Activated gamma-delta T cell (primary cell): ENCODE measurements at regions not wholly inside any gene's neighbourhood (a gene's known extent, or its start where the extent isn't known, plus 50 kb on each side); places are given as distances from the start of the nearest gene placed in this dataset.
"Not testable (repeated sequence)": the region's sequence is repeated elsewhere in the genome, so short reads cannot be mapped to it uniquely, and the experiment has no call there.

Experiments
- DNase-seq: peaks from one replicate; lab custom pipeline; 2025; lab: John Stamatoyannopoulos, UW

DNA sequence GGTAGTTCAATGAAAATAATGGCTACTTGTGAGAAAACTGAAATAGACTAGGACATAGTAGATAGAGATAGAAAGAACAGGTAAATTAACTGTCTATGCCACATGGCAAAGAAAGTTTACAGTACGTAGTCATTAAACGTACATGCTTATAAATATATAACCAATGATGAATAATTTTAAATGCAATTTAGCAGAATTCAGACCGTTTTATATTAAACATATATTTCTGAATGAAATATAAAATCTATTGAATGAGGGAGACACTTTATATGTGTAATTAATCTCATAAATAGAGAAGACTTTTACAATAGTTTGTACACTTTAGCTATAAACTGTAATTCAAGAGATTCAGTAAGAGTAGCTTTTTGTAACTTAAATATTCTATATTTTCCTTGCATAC lies 124.4 kb upstream of the VPREB1 start:
- no peak for DNase-seq

DNA sequence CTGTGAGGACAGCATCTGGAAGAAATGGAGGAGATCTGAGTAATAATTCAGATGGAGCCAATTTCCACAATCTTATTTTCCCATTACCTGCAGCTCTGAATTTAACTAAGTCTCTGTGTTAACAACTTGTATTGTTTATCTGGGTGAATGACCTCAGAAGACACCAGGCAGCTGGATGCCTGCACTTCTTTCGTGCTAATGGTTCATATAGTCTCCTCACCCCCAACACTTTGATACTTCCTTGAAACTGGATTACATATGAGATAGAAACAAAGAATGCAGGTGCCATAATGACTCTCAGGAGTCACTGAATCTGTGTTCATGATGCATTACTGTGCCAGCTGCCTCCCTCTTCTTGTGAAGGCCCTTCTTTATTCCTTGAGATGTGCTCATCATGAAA lies 125.6 kb upstream of the VPREB1 start:
- no peak for DNase-seq

DNA sequence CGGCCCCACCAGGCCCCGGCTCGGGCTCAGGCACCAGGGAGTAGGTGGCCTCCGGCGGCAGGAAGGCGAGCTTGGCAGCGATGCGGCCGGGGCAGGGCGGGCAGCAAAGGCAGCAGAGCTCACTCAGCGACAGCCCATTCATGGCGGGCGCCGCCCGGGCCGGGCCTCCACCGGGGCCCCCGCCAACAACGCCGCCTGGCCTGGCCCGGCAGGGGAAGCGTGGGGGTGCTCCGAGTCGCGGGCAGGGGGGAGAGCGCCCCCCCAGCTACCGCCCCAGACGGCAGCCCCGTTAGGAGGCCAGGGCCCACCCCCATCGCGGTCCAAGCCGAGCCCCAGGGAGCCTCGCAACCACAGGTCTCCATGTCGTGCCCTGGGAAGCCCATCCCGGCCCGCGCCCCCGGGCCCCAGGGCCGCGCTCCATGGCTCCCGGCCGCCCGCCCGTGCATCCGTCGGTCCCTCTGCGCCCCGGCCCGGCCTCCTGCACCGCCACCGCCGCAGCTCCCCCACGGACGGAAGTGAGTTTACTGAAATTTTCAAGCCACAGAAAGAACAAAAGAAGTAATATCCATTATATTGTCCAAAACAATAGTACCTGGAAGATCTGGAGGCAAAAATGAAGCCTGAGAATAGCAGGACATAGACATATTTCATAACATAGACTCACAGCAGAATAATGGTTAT lies 126.6 kb upstream of the VPREB1 start:
- DNase-seq: not testable (repeated sequence)

DNA sequence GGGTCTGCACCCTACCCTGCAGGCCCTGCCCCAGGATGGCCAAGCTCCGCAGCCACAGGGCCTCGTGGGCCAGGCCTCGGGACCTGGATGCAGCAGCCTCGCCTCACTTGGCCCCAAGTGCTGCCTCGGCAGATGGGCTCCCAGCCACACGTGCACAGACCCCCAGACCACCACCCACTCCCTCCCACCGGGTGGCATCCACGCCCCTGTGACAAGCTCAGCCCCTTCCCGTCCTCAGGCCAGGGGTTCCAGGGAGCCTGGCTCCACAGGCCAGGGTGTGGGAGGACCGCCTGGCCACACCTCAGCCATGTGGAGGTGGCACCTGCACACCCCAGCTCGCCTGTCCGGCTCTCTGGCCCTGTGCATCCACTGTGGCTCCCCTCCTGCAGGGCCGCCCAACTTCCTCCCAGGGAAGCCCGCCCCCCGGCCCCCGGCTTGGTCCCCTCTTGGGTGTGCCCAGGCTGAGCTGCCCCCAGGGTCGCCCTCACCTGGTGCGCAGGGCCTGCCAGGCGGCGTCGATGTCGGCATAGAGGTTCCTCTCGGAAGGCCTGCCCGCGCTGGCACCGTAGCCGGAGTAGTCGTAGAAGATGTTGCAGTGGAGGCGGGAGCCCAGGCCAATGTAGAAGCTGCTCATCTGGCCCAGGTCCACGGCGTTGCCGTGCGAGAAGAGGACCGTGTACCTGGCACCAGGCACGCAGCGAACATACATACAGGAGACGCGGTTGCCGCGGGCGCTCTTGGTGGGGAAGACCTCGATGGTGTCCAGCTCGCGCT lies 127.4 kb upstream of the VPREB1 start:
- DNase-seq: not testable (repeated sequence)

DNA sequence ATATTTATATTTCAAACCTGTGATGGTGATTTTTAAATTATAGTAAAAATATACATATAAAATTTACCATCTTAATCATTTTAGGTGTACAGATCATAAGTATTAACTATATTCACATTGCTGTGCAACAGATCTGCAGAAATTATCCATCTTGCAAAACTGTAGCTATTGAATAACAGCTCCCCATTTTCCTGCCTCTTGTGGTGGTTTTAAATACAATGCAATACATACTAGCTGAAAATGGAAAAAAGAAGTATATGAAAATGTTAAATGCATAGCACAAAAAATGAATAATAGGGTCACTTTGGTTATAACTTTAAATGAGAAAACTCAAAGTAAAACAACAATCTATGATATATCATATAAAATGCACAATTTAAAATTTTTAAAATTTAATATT lies 130.9 kb upstream of the VPREB1 start:
- no peak for DNase-seq

DNA sequence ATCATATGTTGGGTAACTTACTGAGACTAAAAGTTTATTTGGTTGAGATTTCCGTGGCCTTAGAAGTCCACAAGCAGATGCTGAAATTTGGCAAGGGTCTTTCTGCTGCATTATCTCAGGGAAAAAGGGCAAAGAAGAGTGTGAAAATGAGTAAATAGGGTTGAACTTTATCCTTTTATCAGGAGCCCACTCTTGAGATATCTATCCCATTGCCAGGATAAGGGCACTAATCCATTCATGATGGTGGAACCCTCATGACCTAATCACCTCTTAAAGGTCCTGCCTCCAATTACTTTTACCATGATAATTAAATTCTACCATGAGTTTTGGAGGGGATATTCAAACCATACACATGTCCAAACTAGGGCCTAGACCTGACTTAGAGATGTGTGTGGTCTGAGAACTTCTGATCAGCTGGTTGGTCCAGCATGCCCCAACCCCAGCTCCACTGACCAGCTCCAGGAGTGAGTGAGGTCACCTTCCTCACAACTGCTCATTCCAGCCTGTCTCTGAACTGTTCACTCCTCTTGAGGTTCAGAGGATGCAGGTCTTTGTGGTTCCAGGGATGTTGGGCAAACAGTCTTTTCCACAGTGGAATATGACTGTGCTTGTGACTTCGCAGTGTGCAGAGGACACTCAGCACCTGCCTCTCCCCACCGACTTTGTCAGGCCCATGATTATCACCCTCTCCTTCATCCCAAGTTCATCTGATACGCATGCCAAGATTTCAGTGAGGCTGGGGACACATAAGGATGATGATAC lies 130.1 kb upstream of the TOP3B start:
- DNase-seq: no peak

DNA sequence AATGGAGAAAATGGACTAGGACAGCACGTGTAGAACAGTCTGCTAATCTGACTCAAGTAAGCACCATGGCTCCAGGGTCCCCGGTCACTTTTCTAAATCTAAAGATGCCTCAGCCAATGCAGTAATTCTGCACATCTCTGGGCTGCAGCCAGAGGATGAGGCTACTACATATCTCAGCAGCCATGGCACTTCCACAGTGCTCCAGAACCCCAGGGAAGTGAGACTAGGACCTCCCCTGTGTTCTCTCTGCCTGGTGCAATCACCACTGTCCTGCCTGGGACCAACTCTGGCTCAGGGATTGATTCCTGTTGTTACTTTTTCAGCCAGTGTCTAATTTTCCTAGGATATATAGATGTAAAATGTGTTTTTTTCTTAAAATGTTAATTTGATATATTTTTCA lies 129.4 kb upstream of the TOP3B start:
- DNase-seq: no peak

DNA sequence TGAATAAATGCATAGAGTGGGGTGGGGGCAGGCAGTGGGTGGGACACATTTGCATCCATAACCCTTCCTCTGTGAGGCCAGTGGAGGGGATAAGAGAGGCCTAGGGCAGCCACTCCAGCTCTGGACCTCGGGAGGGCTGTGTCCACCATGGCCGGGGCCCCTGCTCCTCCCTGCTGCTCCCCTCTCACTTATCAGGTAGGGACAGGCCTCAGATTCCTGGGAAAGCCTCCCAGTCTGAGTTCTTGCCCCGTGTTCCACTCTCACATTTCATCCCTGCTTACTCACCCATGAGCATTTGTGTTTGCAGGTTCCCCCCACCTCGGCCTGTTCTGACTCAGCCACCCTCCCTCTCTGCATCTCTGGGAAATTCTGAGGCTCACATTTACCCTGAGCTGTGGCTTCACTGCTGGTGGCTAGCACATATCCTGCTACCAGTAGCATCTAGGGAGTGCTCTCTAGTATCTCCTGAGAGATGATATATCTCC lies 128.7 kb upstream of the TOP3B start:
- no peak for DNase-seq

DNA sequence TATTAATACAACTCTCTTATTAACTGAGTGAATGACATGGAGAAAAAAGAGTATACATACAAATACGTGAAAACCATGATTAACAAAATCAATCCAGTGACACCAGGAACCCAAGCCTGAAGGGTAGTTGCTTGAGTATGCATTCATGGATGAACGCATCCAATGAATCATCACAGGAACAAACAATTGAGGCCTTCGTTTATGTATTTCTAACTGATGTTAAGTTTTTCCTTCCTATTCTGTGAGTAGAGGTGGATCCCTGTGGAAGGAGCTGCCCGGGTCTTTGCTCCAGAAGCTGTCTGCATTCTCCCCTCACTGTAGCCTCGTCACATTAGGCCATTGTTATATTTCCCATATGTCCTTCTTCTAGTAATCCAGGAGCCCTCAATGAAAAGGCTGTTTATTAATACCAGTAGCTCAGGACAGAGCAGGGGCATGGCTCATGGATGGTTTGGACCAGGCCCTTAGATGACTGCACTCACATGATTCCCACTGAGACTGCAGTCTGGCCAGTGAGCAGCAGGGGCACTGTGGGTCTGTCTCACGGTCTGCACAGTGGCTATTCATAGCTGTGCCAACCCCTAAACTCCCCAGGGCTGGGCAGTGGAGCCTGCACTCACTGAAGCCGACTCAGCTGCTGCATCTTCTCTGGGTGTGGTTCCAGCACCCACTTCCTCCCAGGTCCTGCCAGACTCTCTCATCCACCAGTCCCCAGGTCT lies 128.1 kb upstream of the TOP3B start:
- no peak for DNase-seq

DNA sequence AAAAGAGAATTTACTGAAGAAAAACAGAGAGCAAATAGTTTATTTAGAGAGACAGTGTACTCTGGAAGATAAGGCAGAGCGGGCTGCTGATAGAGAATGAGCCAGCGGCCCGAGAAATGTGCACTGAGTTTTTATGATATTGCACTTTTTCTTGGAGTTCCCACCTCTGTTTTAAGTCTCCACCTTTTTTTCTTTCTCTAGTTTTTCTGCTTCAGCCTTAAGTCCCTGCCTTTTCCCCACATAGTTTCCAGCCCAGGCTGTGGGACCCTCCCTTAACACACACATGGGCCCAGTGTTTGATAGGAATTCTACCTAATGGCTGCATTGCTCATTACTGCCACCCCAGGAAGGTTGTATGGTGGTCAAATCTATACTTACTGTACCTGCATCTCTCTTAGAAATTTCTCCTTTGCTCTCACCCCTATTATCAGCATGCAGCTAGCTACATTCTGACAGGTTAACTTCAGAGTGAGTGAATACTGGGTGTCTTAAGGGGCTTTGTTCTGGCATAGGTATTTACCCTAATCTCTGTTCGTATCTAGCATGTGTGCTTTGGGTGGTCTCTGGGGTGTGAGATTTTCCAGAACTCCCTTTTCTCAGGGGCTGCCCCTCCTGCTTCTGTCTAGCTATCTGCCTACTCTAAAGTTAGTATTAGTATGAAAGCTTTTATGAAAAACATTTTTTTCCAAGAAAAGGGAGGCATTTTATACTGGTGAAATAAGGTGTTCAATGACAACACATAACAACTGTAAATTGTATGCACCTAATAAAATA lies 127.3 kb upstream of the TOP3B start:
- DNase-seq: no peak

DNA sequence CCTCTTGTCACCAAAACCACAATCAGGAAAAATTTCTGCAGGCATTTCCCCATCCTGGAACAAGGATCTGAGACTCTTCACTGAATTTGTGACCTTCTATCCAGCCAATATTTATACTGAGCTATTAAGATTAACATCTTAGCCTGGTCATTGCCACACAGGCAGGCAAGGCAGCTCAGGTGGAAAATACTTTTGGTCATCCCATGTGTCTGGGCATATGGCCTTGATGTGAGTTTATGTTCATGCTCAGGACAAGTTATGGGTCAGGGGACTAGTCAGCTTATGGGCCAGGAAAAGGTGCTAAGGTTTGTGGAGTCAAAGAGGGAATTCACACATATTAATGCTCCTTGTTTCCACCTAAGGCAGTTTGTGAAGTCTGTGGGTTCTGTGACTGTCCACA lies 124.3 kb upstream of the TOP3B start:
- no peak for DNase-seq

DNA sequence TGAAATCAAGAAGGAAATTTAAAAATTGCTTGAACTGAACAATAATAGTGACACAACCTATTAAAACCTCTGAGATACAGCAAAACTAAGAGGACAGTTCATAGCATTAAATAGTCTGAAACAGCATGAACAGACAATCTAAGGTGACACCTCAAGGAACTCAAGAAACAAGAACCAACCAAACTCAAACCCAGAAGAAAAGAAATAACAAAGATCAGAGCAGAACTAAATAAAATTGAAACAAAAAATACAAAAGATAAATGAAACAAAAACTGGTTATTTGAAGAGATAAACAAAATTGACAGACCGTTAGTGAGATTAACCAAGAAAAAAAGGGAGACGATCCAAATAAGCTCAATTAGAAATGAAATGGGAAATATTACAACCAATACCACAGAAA lies 122.8 kb upstream of the TOP3B start:
- no peak for DNase-seq

DNA sequence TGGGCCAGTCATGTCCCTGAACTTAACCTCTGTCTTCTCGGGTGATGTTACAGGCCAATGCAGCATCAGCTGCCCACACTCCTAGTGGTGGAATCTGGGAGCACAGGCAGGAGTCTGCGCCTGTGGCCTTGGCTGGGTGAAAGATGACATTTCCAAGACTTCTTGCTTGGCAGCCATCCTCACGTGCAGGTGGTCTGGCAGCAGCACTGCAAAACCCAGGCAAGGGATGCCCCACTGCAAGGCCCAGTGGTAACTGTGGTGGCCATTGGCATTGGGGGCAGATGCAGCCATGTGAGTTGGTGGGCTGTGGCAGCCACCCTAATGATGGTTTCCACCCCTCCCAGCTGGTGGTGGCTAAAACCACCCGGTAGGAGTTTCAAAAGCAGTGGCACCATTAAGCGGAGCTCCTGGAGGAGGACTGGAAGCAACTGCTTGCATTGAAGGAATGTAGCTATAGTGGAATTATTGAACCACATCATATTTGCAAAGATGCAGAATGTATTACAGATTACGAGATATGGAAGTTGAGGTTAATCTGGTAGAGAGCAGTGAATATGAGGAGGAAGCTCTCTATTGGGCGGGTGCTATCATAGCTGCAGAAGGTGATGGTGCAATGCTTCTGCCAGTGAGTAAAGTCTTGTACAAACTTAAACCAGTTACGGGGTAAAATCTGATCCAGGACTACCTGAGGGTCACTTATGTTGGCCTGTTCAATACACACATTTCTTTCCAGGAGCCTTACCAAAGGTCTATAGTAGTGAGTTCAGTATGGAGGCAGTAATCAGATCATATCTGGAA lies 120.7 kb upstream of the TOP3B start:
- no peak for DNase-seq

DNA sequence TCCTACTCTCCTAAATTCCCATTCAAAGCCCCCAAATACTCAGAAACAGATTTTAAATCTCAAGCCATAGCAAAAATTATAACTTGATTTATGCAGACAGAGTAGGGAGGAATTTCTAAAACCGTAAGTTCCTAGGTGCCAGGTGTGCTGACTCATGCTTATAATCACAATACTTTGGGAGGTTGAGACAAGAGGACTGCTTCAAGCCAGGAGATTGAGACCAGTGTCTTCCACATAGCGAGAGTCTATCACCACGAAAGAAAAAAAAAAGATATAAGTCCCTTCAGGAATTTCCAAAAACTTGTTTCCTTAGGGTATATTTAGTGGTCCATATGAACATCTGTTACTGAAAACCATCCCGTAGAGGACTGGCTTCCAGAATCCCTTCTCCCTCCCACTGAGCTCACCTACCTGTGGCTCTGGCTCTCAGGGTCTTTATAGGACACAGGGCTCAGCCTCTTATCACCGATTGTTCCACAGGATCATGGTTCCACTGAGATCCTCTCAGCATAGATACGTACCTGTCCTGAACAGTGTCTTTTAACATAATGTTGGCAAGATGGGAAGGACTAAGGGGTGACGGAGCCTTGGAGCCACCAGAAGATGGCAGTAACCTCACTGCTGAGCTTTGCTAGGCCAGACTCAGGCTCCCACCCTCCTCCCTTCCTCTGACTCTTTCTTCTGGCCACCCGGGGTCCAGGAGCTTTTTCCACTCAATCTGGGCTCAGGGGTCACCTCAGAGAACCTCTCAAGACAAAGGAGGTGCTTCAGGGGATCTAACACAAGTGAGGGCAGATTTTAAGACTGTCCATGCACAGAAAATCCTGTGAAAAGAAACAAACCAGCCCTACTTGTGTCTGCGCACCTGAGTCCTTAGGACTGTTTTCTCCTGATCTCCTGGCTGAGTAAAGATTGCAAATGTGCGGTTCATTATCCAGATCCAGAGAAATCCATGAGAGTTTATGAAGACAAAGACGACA lies 117.5 kb upstream of the TOP3B start:
- DNase-seq: no peak

DNA sequence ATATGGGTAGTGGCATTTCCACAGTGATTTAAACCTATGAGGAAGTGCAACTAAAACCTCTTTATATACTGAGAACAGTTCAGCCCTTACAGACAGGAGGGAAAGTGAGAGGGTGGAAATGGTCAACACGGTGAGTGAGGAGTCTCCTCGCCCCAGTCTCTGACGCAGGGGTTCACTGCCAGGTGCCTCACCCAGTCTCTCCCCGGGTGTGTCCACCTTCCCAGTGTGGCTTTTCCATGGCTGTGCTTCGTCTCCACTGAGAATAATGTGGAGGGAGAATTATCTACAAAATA lies 116.6 kb upstream of the TOP3B start:
- DNase-seq: no peak

DNA sequence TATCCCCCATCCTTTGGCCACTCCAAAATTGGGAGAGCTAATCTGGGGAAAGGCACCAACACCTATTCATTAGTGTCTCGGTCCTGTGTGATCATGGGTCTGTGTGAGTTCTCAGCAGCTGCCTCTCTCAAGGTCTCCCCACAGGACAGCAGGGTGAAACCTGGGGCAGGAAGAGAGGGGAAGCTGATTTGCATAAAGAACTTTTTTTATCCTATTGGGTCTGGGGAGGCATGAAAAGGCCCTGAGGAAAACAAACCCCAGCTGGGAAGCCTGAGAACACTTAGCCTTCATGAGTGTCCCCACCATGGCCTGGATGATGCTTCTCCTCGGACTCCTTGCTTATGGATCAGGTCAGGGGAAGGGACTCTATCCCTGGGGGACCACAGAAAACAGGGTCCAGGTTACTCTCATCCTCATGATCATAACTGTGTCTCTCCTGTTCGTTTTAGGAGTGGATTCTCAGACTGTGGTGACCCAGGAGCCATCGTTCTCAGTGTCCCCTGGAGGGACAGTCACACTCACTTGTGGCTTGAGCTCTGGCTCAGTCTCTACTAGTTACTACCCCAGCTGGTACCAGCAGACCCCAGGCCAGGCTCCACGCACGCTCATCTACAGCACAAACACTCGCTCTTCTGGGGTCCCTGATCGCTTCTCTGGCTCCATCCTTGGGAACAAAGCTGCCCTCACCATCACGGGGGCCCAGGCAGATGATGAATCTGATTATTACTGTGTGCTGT lies 116.0 kb upstream of the TOP3B start:
- no peak for DNase-seq

DNA sequence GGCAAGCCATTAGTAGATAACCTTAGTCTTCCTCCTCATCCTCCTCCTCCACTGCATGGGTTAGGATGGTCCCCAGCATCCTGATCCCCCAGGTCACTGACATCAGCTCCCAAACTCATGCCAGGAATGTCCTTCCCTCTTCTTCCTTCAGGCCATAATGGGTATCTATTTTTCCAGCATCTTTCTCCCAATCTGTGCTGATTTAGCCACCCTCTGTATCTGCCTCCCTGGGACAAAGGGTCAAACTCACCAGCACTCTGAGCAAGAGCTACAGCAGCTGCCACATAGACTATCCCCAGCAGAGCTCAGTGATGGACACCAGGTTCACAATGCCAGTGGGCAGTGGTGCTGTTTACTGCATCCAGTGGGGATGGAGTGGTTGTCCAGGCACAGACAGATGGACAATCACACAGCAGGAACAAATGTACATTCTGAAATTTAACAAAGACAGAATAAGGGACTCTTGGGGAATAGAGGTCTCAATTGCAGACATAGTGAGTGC lies 115.2 kb upstream of the TOP3B start:
- DNase-seq: no peak

DNA sequence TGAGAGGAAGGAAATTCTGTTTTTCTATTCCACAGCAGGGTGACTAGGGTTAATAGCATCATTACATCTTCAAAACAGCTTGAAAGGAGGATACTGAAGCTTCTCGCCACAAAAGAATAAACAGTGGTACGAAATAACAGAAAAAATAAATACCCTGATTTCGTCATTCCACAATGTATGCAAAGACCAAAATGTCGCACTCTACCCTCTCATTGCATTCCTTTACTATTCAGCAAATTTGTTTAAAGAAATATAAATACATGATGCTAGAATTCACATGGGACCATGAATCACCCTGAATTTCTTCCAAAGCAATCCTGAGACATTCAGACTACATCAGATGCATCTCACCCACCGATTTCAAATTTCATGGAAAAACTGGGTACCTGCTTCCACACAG lies 112.3 kb upstream of the TOP3B start:
- DNase-seq: no peak

DNA sequence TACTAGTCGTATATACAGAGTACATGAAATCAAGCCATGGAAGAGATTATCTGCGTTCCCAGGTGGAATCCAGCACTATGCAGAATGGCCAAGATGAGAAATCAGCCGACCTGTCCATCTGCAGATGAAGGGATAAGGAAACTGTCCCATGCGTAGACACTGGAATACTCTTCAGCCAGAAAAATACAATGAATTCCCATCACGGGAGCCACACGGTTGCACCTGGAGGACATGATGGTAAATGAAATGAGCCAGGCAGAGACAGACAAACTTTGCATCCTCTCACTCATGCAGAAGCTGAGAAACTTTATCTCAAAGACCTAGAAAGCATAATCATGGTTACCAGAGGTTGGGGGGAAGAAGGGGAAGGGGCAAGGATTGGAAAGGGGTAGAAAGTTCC lies 111.9 kb upstream of the TOP3B start:
- no peak for DNase-seq
